ENCODE measurements at regions not wholly inside any gene's neighbourhood (a gene's known extent, or its start where the extent isn't known, plus 50 kb on each side); places are given as distances from the start of the nearest gene placed in this dataset.

- TF ChIP-seq GATA2 (IDR thresholded peaks at IDR 0.05; ENCODE audit: low read depth, low read length) (0 out of 2 replicates have a peak, but pooled peaks have one; percentile 41), GATA3 (IDR thresholded peaks at IDR 0.05; ENCODE audit: low read depth, low read length) (no peak)
Observed at GRCh38 chr9:11559001-11559776, 946.4 kb upstream of the PTPRD start.
